AG04449 (cell line): ENCODE measurements at regions not wholly inside any gene's neighbourhood (a gene's known extent, or its start where the extent isn't known, plus 50 kb on each side); places are given as distances from the start of the nearest gene placed in this dataset.

ENCODE experiments used
- CTCF ChIA-PET: fragments of 350-600 bp; formaldehyde crosslinking; extraction: SDS; loops from one replicate; lab custom pipeline; 2021; ENCODE audit warnings: antibody characterized with exemption; lab: Yijun Ruan, JAX
- POLR2A ChIA-PET: fragments of 400-600, 350-600 bp; formaldehyde crosslinking; extraction: SDS; loops from one replicate; lab custom pipeline; 2020; ENCODE audit warnings: antibody characterized with exemption, inconsistent platforms; lab: Yijun Ruan, JAX
- DNase-seq: peaks from one replicate; pipeline ENCODE4 v3.0.0-alpha.2; 2010; ENCODE audit warnings: low read depth, low spot score
- H3K4me3 ChIP-seq: 2 replicates; pipeline ENCODE4 v1.5.1; 2011; ENCODE audit warnings: low read depth, mild to moderate bottlenecking, control low read depth, low read length
- CTCF ChIP-seq: IDR thresholded peaks from one replicate; pipeline ENCODE4 v1.5.1; 2011; ENCODE audit warnings: mild to moderate bottlenecking, moderate library complexity, low read length, control low read depth, inconsistent platforms; ENCODE audit not compliant: insufficient read depth; ENCODE audit errors: missing control alignments

- no peak for TF ChIP-seq CTCF
- DNase-seq: no peak
- CTCF ChIA-PET: interaction anchor here (1.2 to 1.3 kb wide), 3 partner anchors 9 to 16 kb away, joined by 3 to 4 read pairs (median 3); no protein-coding TSS in a partner anchor
- POLR2A ChIA-PET: no interaction called here
- no peak overlapping the region for H3K4me3 ChIP-seq
These were observed 485.6 kb downstream of the LRIG3 start for GRCh38 chr12:58434726-58435125.

DNA sequence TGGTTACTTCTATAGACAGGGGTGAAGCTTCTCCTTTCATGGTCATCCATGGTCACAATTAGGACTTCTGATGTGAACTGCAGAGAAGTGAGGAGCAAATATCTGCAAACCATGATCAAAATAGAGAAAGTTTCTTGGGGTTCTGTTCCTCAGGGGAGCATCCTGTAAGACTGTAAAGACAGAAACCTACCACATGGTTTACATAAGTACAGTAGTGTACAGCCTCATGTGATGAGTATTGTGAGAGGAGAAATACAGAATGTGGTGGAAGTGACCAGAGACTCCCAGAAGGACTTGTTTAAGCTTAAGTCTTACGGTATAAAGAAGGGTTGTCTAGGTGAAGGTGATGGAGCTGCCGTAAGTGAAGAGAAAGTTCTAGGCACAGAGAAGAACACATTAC, 484.7 kb downstream of the LRIG3 start:
- no peak for DNase-seq
- POLR2A ChIA-PET: no interaction called here
- CTCF ChIA-PET: interaction anchor here (1.2 to 1.3 kb wide), 3 partner anchors 8 to 15 kb away, joined by 3 to 4 read pairs (median 3); no protein-coding TSS in a partner anchor
- TF ChIP-seq CTCF: no peak
- no peak overlapping the region for H3K4me3 ChIP-seq

DNA sequence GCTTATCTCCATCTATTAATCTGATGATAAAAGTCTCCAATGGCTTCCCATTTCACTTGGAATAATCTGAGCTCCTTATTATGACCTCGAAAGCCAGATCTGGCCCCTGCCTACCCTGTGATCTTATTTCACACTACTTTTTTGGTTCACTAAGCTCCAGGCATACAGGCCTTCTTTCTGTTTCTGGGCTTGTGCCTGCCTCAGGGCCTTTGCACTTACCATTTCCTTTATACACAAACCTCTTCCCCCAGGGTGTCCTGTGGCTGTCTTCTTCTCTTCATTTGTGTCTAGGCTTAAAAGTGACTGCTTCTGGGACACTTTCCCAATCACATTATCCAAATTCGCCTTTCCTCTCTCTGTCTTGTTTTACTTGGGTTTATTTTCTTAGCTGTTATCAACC, 478.8 kb downstream of the LRIG3 start:
- no peak for DNase-seq
- POLR2A ChIA-PET: no interaction called here
- CTCF ChIA-PET: interaction anchor here (0.7 to 1.4 kb wide), 2 partner anchors 14 to 61 kb away, joined by 3 read pairs; no protein-coding TSS in a partner anchor
- H3K4me3 ChIP-seq: no peak overlapping the region
- no peak for TF ChIP-seq CTCF

DNA sequence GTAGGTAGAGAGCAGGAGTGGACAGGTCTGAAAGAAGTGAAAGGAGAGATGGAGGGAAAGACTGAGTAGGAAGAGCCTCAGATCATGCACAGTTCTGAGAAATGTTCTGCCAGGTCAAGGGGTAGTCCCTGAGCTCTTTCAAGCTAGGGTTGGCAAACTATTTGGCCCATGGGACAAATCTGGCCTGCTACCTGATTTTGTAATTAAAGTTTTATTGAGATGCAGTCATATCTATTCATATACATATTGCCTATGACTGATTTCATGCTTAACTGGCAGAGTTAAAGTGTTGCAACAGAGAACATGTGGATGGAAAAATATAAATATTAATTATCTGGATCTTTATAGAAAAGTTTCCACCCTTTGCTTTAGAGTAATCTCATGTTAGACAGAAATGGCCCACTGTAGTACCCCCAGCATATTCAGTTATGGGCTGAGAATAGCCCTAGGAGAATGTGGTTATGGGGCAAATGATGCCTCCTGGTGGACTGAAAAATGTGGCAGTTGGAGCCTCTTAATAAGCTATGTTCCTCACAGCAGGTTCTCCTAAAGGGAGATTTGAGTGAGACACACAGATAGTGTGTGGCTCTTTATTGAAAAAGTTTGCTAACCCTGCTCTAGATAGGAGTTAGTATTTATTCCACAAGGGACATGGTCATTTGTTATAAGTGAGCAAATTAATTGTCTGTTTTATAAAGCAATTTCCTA, 476.9 kb downstream of the LRIG3 start:
- no peak for DNase-seq
- CTCF ChIA-PET: interaction anchor here (0.6 to 2.0 kb wide), 6 partner anchors 9 to 101 kb away, joined by 3 to 7 read pairs (median 3); no protein-coding TSS in a partner anchor
- POLR2A ChIA-PET: no interaction called here
- TF ChIP-seq CTCF: no peak
- no peak overlapping the region for H3K4me3 ChIP-seq

DNA sequence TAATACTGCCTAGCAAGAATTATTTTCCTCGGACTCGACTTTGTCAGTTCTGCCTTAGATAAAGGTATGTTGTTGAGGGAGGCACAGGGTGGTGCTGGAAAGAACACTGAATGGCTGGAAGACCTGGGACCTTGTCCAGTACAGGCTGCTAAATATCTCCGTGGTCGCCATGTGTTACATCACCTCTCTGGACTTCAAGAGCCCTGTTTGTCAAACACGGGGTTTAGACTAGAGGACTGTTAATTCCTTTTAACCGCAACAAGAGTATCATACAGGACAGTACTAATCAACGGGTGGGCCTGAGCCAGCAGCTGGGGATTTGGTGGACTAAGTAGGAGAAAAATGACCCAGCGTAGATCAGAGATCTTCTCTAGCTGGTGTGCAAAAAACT, 476.3 kb downstream of the LRIG3 start:
- ChIA-PET CTCF (interaction anchor here (0.7 to 2.0 kb wide), 5 partner anchors 9 to 101 kb away, joined by 3 to 7 read pairs (median 3); no protein-coding TSS in a partner anchor), POLR2A (no interaction called here)
- no peak overlapping the region for H3K4me3 ChIP-seq
- no peak for TF ChIP-seq CTCF
- DNase-seq: no peak

GRCh38 chr12:58450868-58451482, 469.3 kb downstream of the LRIG3 start:
- no peak for DNase-seq
- POLR2A ChIA-PET: no interaction called here

More at GRCh38 chr12:58450868-58451482, 469.3 kb downstream of the LRIG3 start:
- H3K4me3 ChIP-seq: no peak overlapping the region
- CTCF ChIA-PET: interaction anchor here (1.6 kb wide), 1 partner anchor 16 kb away, joined by 4 read pairs; no protein-coding TSS in a partner anchor
- TF ChIP-seq CTCF: no peak
